22Rv1 (cell line): ENCODE measurements at regions not wholly inside any gene's neighbourhood (a gene's known extent, or its start where the extent isn't known, plus 50 kb on each side); places are given as distances from the start of the nearest gene placed in this dataset.
"Not testable (repeated sequence)": the region's sequence is repeated elsewhere in the genome, so short reads cannot be mapped to it uniquely, and the experiment has no call there.

Source experiments
- H3K27ac ChIP-seq: fragments of 450-650 bp; 2 replicates; pipeline ENCODE4 v1.5.1; 2017
- CTCF ChIP-seq: fragments of 450-650 bp; IDR thresholded peaks from 2 replicates; pipeline ENCODE4 v1.5.1; 2017; ENCODE audit warnings: mild to moderate bottlenecking
- ZFX ChIP-seq: fragments of 450-650 bp; IDR thresholded peaks from 2 replicates; pipeline ENCODE4 v1.6.1; 2017; ENCODE audit warnings: antibody characterized with exemption, borderline replicate concordance

GRCh38 chr11:105368711-105369110, 229.1 kb upstream of the CARD18 start:
- H3K27ac ChIP-seq: no peak overlapping the region
- TF ChIP-seq CTCF (no peak), ZFX (no peak)

GRCh38 chr11:105367129-105367528, 227.6 kb upstream of the CARD18 start:
- H3K27ac ChIP-seq: no peak overlapping the region
- TF ChIP-seq CTCF (no peak), ZFX (no peak)

DNA sequence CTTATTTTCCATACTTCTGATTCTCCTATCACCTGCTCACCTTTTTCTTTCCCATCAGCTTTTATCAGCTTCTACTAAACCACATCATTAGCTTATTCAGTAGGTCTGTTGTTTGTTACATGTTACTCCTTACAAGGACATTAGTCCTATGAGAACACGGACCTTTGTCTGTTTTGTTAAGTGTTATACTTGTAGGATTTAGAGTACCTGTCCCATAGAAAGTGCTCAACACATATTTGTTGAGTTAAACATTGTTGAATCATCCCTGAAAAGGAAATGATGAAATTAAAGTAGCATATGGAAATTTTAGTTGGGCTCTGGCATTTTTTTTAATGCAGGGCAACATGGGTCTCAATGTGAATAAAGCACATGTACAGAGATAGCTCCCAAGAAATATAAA, 222.1 kb upstream of the CARD18 start:
- H3K27ac ChIP-seq: no peak overlapping the region
- TF ChIP-seq ZFX (no peak), CTCF (no peak)

DNA sequence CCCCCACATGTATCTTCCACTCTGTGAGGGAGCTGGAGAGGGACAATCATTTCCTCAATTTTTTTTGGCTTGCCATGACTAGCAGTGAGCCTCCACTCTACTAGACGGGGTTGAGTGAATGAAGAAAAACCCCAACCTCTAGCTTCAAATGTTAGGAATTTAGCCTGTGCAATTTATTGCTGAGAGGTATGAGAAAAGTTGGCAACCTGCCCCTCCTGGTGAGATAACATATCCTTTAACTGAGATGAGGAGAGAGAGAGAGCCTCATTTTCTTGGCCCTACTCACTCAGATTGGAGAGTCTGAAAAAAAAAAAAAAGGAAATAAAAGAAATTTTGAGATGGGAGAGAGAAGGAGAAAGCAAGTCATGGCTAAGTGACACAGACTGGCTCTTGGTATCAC, 218.2 kb upstream of the CARD18 start:
- TF ChIP-seq CTCF: no peak
- no peak for TF ChIP-seq ZFX
- H3K27ac ChIP-seq: no peak overlapping the region

DNA sequence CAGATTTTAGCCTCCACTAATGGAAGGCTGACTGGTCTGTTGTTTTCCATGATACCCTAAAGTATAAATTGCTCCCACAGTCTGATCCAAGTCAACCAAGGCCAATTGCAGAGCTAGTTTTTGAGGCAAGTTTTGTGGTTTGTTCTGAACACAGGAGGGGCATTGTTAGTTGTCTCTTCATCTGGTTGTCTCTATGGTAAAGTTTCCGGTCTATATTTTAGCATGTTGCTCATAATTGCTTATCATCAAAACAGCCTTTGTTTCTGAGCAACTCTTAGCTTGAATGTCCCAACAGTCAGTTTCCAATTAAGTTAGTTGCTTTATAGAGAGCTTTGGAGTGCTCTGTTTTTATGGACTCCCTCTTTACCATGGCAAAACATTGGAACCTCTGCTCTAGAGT, 217.6 kb upstream of the CARD18 start:
- no peak overlapping the region for H3K27ac ChIP-seq
- no peak for TF ChIP-seq CTCF
- no peak for TF ChIP-seq ZFX

GRCh38 chr11:105349867-105350266, 210.3 kb upstream of the CARD18 start:
- H3K27ac ChIP-seq: not testable (repeated sequence)

DNA sequence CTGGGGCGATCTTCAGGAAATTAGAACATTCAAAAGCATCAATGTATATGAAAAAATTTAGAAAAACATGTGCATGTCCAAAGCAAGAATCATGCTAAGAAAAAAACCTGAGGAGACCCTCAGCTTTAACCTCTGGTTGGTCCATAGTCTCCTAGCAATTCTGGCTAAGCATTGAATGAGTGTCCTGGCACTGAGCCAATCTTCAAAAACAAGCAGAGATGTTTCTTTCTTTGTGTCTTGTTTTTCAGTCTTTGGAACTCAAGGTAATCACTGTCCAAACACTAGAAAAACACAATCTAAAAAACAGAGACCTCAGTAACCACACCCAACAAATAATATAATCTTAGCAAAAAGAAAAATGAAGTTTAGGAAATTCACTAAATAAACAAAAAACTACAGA, 205.4 kb upstream of the CARD18 start:
- TF ChIP-seq CTCF (no peak), ZFX (no peak)
- no peak overlapping the region for H3K27ac ChIP-seq

DNA sequence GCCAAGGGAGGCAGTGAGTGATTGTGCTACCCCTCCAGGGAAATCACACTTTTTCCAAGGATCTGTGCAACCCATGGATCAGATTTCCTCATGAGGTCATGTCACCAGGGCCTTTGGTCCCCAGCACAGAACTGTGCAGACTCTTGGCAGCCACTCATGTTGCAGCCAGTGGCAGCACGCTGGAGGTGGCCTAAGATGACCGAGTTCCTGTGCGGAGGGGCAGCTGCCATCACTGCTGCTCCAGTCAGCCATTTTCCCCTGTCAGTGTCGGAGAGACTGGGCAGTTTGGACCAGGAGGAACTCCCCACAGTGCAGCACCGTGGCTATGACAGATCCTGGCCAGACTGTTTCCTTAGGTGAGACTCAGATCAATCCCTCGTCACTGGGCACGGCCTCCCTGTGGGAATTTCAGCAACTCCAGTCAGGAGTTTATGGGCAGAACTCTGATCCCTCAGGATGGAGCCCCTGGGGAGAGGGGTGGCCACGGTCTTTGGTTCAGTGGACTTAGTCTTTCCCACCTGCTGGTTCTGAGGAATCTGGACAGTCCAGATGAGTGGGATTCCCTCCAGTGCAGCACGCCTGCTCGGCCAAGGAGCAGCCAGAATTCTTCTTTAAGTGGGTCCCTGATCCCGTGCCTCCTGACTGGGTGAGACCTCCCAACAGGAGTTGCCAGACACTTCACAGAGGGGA, 194.6 kb upstream of the CARD18 start:
- TF ChIP-seq ZFX: no peak
- no peak for TF ChIP-seq CTCF
- no peak overlapping the region for H3K27ac ChIP-seq
